HG03520 (cell line): ENCODE measurements at regions not wholly inside any gene's neighbourhood (a gene's known extent, or its start where the extent isn't known, plus 50 kb on each side); places are given as distances from the start of the nearest gene placed in this dataset.
"Not testable (repeated sequence)": the region's sequence is repeated elsewhere in the genome, so short reads cannot be mapped to it uniquely, and the experiment has no call there.

Experiments used
- ATAC-seq: cut with Tn5 transposase; IDR thresholded peaks from one replicate; pipeline ENCODE4 v1.9.1; 2021; ENCODE audit warnings: mild to moderate bottlenecking, moderate library complexity; ENCODE audit not compliant: unreplicated experiment

DNA sequence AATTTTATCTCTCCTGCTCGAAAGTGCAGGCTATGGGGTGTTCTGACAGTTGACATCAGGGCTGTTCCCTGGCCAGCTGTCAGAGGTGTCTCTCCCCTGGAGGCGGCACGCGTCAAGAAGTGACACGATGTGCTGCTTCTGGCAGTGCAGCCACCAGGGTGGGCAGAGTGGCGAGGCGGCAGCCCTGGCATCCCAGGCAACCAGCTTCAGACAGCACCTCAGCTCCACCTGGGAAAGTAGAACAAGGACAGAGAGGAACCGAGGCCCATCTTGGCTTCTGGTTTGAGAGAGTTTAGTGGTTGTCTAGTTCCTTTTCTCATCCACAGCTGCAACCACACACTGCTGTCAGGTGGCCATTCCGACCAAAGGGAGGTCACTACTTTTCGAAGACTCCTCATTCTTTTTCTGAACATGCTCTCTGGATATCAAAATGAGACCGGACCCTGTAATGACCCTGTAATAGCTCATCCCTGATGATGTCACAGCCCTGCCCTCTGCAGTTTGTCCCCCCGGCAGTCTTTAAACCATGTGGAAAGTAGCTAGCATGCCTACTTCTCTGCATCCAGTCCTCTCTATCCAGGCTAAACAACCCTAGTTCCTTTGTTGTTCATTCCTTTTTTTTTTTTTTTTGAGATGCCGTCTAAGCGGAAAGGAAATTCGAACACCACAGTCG, 381.0 kb upstream of the NRP1 start:
- ATAC-seq: no peak

DNA sequence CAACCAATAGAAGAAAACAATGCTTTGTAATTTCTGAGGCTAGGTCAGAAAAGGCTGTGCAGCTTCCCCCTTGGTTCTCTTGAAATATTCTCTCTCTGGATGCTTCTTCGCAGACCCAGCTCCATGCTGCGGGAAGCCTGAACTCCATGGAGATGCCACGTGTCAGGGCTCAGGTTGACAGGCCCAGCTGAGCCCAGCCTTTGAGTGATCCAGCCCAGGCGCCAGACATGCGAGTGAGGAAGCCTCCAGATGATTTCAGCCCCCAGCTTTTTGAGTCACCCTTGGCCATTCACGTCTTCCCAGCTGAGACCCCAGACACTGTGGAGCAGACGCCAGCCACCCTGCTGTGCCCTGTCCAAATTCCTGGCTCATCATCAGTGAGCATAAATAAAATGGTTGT, 378.4 kb upstream of the NRP1 start:
- ATAC-seq: no peak

DNA sequence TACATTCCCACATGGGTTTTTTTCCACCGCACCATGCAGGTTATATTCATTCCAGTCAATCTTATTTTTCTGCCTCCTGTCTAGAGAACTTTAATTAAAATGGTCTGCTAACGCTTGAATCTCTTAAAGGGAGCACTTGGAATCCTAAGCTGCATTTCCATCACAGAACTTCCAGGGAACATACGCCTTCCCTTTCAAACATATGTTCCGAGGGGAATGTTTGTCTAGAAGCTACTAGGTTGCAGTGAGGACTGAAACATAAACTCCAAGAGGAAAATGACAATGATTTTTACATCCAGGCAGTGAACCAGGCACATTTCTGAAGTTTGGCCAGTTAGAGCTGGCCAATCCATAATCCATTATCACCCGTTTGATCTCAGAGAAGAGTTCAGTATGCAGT, 375.5 kb upstream of the NRP1 start:
- no peak for ATAC-seq

DNA sequence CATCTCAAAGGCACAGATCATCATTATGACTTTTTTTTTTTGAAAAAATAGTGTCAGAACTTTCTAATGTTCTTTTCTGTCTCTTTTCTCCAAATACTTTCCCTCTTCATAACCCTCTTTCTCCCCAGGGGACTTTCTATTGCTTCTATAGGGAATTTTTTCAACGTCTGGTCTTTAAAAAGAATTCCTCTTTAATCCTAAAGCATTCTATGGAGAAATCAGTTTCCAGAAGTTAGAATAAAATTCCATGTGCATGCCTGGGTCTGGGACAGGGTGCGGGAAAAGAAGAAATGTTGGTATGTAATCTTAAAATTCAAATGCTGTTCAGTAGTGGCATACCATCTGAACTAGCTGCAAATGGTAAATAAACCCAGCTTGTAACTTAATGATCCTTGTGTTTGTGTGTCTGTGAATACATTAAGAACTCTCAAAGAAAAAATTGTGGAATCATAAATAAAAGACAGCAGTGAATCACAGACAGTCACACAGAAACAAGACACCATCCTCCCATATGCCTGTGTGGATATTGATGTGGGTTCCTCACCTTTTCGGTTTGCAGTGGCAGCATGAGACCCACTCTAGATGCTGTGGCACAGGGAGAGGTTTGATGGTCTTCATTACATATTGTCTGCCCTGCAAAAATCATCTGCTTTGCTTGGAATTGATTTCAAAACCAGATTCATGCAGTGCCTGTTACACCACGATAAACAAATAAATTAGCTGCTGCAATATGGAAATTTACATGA, 374.7 kb upstream of the NRP1 start:
- no peak for ATAC-seq

DNA sequence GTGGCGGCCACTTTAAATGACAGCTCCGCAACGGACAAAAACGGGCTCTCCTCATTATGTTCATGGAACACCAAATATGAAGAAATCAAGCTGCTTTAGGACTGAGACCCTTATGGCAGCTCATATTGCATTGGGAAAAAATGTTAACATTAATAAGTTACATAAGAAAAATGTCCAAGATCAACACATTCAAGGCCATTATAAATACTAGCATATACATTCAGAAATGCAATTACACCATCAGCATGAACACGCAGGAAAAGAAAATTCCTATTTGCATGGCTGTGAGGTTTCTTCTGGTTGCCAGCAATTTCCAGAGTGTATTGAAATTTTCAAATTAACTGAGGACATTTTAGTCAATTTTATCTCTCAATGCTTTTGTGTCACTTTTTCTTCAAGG, 374.1 kb upstream of the NRP1 start:
- ATAC-seq: no peak

DNA sequence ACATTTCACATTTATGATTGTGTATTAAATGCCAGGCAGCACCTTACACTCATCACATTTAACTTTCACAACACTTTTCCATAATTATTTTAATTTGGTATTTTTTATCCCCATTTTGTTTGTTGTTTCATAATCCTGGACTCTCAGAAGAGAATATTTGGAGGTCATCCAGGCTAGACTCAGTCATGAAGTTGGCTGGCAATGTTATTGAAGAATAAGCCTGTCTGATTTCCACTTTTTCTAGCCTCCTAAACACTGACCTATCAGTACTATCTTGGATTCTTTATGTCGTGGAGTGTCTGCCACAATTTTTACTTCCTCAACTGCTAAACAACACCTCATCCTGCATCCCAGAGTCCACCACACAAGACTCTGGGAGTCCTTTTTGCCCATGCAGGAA, 372.3 kb upstream of the NRP1 start:
- no peak for ATAC-seq

DNA sequence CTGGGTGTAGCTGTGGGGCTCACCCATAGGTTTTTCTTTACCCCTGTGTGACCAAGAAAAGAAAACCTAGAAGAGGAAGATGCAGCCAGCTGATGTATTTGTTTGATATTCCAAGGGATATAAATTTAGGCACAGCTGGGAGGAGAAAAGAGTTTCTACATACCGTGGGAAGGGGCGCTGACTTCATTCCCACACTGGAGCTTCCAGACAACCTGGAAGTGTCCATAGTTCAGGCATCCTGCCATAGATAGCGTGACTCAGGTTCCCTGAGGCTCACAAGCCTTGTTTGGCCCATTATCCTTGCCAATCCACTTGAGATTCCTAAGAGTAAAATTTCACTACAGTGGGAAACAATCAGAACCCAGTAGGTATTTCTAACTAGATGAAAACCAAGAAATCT, 371.7 kb upstream of the NRP1 start:
- no peak for ATAC-seq

DNA sequence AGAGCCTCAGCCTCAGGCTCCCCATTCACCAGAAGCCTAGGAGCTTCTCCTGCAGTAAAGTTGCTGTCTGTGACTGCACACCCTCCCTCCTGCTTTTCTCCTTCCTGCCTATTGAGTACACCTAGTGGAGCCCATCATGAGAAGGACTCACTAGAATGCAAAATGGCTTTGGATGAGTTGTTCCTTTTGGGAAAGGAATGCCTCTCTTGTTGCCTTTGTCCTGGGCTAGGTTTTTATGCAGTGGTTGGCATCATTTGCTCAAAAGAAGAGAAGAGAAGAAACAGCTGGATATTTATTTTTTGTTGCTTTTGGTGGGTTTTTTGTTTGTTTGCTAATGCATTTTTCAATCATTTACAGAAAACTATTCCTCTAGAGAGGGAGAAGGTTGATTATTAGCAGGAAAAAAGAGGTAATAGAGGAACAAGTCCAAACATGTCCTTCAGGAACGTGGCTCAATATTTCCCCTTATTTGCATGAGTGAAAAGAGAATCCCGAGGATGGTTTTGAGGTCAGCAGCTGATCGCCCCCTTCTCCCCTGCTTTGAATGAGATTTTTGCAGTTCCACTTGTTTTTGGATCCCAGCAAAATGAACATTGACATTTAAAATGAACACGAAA, 369.9 kb upstream of the NRP1 start:
- ATAC-seq: no peak

DNA sequence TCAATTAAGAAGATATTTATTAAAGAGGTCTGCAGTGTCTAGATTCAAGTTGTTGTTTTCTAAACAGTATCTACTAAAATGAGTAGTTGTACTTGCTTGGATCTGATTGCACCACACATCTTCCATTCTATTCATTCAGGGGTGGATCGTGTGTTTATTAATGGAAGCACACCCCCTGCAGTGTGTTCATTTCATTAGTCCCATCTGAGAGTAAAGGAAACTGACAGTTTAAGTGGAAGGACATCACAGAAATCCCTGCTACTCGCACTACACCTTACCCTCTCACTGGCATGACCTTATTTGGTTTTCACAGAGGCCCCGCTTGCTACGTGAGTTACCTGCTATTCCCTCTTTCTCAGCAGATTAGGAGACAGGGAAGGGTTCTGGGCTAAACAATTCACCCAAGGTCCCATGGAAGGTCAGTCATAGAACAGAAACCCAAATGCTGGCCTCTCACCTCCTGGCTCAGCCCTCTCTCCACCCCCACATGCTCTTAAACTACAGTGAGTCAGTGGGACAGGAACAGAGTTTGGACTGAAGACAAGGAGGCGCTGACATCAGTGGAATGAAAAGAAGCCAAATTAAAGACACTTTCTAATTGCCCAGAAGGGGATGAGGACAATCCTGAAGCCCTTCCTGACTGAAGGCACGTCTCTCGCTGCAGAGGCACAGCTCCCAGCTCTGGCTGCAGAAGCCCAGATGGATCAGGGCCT, 369.2 kb upstream of the NRP1 start:
- ATAC-seq: no peak

DNA sequence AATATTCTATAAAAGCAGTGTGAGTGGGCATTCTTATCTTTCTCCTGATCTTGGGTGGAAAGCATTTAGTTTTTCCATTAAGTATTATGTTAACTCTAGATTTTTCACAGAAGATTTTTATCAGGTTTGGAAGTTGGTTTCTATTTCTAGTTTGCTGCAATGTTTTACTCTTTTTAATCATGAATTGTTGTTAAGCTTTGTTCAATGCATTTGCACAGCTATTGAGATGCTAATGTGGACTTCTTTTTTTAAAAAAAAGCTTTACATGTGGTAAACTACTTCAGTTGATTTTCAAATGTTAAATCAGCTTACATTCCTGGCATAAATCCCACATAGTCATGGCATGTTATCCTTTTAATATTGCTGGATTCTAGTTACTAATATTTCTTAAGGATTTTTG, 363.6 kb upstream of the NRP1 start:
- ATAC-seq: no peak

DNA sequence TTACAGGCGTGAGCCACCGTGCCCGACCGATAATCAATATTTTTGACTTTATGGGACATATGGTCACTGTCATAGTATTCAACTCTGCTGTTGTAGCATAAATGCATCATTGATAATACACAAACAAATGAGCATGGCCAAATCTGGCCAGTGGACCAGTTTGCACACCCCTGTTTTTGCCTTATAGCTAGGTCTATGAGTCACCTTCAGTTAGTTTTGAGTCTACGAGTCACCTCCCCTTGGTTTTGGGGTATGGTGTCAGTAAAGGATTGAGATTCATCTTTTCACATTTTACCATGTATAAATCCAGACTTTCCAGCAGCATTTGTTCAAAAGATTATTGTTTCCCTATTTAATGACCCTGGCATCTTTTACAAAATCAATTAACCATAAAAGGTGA, 362.5 kb upstream of the NRP1 start:
- ATAC-seq: no peak

DNA sequence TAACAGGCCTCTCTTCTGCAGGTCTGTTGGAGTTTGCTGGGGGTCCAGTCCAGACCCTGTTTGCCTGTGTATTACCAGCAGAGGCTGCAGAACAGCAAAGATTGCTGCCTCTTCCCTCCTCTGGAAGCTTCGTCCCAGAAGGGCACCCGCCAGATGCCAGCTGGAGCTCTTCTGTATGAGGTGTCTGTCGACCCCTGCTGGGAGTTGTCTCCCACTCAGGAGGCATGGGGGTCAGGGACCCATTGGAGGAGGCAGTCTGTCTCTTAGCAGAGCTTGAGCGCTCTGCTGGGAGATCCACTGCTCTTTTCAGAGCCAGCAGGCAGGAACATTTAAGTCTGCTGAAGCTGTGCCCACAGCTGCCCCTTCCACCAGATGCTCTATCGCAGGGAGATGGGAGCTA, 361.1 kb upstream of the NRP1 start:
- ATAC-seq: no peak

DNA sequence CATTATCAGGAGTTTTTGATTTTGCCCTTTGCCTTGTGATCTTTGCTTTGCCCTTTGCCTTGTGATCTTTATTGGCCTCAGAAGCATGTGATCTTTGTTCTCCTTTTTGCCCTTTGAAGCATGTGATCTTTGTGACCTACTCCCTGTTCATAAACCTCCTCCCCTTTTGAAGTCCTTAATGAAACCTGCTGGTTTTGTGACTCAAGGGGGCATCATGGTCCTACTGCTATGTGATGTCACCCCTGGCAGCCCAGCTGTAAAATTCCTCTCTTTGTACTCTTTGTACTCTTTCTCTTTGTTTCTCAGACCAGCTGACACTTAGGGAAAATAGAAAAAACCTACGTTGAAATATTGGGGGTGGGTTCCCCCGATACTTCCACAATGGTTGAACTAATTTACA, 356.1 kb upstream of the NRP1 start:
- ATAC-seq: not testable (repeated sequence)

DNA sequence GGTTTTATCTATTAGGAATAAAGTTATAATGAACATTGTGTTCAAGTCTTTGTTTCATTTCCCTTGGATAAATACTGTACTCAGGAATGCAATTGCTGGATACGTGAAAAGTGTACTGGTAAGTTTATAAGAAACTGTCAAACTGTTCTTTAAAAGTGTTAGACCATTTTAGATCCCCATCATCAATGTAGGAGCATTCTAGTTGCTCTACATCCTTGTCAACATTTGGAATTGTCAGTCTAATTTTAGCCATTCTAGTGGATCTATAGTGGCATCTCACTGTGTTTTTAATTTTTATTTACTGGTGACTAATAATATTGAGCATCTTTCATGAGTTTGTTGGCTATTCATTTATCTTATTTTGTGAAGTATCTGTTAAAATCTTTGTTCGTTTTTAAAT, 354.0 kb upstream of the NRP1 start:
- ATAC-seq: no peak

DNA sequence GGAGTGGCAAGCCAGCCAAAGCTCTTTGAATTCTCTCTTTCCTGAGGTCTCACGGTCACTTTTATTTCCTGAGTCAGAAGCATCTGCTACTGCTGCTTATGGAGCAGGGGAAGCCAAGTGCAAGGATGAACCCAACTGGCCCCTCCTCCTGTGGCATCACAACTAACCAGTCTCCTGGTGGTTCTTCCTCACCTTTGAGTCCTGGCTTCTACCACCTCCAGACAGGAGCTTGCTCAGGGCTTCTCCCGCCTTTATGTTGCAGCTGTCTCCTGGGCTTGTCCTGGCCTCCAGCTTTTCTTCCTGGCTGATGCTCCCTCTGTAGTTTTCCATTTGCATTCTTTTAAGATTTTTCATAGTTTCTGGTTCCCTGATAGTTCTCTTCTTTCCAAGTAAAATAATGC, 349.7 kb upstream of the NRP1 start:
- ATAC-seq: no peak

DNA sequence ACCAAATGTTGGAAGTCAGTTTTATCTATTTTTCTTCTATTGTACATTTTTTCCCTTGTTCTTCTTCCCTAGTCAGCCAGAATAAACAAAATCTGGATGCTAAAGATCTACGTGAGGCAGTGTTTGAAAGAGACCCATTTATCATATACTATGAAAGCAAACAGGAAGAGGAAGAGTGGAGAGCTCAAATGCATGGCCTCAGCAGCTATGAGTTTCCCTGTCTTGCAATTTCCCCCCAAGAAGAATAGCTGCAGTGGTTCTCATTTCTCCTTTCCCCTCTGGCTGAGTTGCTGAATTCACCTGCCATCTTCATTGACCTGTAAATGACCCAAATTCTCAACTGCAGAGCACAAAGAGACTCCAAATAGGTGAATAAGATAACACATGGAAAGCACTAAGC, 347.1 kb upstream of the NRP1 start:
- no peak for ATAC-seq

DNA sequence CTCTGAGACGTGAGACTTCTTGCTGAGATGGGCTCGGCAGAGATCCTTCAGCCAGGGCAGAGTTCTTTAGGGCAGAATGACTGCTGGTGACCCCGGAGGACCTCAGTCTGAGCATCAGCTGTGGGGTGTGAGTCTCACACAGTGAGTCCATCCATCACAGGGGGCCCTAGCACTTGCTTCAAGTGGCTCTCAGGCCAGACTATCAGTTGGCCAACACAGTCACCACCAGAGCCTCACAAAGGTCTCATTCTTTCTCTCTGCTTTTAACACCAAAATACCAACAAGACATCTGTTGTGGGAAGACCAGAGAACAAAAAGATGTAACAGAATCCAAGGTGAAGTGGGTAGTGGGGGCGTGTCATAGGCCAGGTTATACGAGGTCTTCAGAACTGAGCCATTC, 345.6 kb upstream of the NRP1 start:
- ATAC-seq: no peak

DNA sequence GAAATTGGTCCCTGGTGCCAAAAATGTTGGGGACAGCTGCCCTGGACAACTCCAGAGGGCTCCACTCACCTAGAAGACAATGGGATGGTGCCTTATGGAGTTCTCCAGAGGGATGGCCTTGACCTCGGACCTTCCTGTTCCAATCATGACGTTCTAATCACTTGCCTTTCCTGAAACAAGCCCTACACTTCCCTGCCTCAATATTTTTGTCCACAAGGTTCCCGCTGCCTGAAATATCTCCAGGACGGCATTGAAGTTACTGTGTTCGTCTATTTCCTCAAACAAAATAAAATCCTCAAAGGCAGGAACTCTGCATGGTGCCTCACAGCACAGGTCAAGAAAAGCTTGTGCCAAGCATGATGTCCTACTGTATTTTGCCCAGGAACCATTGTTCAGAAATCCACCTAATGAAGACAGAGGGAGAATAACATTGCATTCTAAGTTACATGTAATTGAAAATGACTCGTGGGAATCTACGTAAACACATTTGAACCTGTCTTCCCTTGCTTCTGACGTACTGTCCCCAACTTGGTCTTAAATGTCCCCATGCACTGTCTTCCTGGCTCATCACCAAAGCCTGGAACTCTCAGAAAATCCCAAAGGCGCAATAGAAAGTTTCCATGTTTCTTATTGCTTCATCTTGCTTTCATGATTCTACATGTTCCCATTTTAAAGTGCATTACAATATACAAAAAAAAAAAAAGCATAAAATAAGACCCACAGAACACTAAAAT, 342.3 kb upstream of the NRP1 start:
- ATAC-seq: no peak

DNA sequence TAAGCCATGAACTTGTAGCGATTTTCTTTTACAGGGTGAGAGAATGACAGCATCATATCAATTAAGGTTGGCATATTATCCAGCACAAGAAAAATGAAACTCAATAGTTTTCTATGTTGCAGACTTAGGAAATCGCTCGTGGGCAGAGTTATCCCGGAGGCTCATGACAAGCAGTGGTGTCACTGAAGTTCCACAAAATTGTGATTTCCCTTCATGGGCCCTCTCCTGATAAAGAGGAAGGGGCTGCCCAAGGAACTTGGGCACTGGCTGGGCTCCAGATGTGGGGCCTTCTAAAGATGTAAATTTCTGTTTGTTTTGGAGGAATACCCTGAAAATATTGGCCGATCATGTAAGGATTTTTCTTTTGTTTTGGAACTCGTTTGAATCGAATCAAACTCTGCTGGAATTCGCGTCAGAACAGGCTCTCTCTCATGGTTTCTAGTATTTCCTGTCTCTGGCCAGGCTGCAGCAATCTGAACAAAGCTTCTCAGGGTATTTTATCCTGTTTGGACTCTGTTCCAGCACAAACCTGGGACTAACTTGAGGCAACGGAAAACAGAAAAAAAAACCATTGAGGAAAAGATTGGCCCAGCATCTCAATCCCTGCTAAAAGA, 340.6 kb upstream of the NRP1 start:
- no peak for ATAC-seq

DNA sequence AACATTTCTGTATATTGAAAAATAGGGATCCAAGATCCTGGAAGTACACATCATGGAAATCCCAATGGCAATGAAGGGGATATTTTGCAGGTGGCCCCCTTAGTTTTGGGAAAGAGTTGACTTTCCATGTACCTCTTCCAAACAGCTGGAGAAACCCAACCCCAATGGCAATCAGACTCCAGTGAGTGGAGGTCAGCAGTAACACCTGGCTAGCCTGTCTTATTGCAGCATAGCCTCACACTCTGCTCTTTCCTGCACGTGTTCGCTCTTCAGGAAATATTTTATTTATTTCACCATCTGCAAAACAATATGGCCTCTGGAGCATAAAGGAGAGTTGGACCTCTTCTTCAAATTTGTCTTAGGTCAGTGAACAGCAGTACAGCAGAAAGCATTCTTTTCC, 340.0 kb upstream of the NRP1 start:
- ATAC-seq: no peak
